ENCODE measurements at regions not wholly inside any gene's neighbourhood (a gene's known extent, or its start where the extent isn't known, plus 50 kb on each side); places are given as distances from the start of the nearest gene placed in this dataset.
"Not testable (repeated sequence)": the region's sequence is repeated elsewhere in the genome, so short reads cannot be mapped to it uniquely, and the experiment has no call there.

DNA sequence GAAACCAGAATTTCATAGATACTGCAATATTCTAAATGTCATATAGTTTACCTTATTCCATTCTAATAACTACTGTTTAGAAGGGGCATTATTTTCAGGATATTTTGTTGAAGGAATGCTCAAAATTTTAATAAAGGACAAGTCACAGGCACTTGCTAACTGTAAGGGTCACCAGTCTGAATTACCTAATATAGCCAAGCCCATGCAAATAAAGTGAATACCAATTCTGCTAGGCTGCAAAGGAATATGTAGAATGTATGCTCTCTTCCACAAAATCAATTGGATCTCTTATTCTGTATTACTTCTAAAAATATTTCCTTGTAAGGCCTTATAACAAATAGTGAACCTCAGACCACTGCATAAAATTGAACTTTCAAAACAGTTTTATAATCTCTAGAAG, 52.3 kb upstream of the FAT4 start:
- no peak for DNase-seq
- no peak for ATAC-seq
- intact Hi-C loops (cut with DNase I) = no loop called here

DNA sequence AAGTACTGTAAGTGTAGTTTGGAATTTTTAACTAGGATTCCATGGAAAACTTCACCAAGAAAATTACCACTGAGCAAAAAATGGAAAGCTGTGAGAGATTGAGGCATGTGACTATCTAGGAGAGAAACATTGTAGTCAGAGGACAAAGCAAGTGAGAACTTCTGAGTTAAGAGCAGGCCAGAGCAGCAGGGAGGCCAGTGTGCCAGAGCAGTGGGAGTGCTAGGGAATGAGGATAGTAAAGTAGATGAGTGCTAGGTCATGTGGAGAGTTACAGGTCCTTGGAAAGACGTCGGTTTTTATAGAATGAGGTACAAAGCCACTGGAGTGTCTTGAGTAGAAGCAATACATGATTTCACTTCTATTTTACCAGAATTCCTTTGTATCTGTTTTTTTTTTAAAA, 52.7 kb upstream of the FAT4 start:
- no peak for ATAC-seq
- intact Hi-C loops (cut with DNase I) = no loop called here
- DNase-seq = no peak

DNA sequence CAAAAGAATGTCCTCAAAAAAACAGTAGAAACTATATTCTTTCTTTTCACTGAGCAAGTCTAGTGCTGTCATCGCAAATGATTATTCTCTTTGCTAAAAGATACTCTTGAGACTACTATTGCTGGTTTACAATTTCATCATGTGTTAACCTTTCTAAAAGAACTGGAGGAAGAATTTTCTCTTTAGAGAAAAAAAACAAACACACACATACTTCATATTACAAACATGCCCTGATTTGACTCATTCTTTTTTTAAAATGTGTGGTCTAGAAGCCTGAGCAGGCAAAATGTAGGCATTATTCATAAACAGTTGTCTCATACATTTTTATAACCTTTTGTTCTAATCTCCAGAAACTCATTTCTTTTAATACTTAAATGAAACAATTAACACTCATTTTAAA, 60.6 kb upstream of the FAT4 start:
- DNase-seq (no peak), ATAC-seq (no peak)
- intact Hi-C loops (cut with DNase I) = no loop called here

GRCh38 chr4:125244848-125245450, 69.8 kb upstream of the FAT4 start:
- DNase-seq = no peak
- intact Hi-C loops (cut with DNase I) = loop anchor here (2.0 to 5.0 kb wide), 2 partner anchors 910 to 913 kb away; no protein-coding TSS in a partner anchor
- ATAC-seq = no peak

- DNase-seq = no peak
Measured at GRCh38 chr4:125243789-125244397, 70.9 kb upstream of the FAT4 start.

GRCh38 chr4:125235971-125236370, 78.8 kb upstream of the FAT4 start:
- DNase-seq = no peak
- no peak for ATAC-seq
- intact Hi-C loops (cut with DNase I) = no loop called here

More at GRCh38 chr4:125243789-125244397, 70.9 kb upstream of the FAT4 start:
- intact Hi-C loops (cut with DNase I) = loop anchor here (2.0 to 5.0 kb wide), 2 partner anchors 909 to 912 kb away; no protein-coding TSS in a partner anchor
- ATAC-seq = no peak

DNA sequence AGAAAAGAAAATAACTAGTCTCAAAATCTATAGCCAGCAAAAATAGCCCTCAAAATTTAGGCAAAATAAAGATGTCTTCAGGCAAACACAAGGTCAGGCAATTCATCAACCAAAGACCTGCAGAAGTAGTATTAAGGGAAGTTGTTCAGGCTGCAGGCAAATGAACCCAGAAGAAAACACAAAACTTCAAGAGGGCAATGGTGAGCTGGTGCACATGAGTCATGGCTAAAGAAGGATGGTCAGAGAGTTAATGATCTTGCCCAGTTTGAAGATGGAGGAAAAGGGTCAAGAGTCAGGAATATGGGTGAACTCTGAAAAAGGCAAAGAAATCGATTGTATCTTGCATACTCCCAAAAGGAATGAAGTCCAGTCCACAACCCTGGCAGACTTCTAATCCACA, 83.1 kb upstream of the FAT4 start:
- ATAC-seq = no peak
- DNase-seq = no peak
- intact Hi-C loops (cut with DNase I) = no loop called here

GRCh38 chr4:125229596-125230058, 85.1 kb upstream of the FAT4 start:
- intact Hi-C loops (cut with DNase I) = no loop called here
- DNase-seq (no peak), ATAC-seq (no peak)

GRCh38 chr4:125225806-125226205, 88.9 kb upstream of the FAT4 start:
- intact Hi-C loops (cut with DNase I) = no loop called here
- ATAC-seq (no peak), DNase-seq (no peak)

DNA sequence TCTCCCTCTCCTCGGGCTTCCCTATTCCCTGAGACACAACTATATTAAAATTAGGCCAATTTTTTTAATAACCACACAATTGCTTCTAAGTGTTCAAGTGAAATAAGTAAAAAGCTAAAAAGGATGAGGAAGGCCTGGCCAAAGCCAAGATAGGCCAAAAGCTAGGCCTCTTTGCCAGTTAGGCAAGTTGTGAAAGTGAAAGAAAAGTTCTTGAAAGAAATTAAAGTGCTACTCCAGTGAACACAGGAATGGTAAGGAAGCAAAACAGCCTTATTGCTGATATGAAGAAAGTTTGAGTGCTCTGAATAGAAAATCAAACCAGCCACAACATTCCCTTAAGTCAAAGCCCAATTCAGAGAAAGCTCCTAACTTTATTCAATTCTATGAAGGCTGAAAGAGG, 114.2 kb upstream of the FAT4 start:
- no peak for DNase-seq
- intact Hi-C loops (cut with DNase I) = no loop called here
- ATAC-seq = no peak

- DNase-seq (no peak), ATAC-seq (no peak)
- intact Hi-C loops (cut with DNase I) = no loop called here
Measured at GRCh38 chr4:125198916-125199315, 115.8 kb upstream of the FAT4 start.

- ATAC-seq; intact Hi-C loops (cut with DNase I); DNase-seq: not testable (repeated sequence)
Measured at GRCh38 chr4:125191874-125192459, 122.8 kb upstream of the FAT4 start.

DNA sequence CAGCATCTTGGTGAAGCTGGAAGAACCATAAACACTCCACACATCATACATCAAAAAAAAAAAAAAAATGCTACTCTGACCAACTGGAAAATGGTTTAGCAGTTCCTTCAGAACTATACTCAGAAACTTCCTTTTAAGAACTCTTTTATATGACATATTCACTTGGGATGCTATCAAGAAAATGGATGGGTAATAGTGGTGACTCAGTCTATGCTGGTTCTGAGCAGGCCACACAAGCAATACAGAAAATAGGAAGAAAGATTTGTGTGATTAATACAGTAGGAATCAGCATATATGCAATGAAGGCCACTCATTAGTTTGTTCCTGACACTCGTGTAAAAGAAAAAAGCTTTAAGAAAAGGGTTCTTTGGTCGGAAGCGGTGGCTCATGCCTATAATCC, 123.5 kb upstream of the FAT4 start:
- ATAC-seq = no peak
- intact Hi-C loops (cut with DNase I) = no loop called here
- DNase-seq = no peak

DNA sequence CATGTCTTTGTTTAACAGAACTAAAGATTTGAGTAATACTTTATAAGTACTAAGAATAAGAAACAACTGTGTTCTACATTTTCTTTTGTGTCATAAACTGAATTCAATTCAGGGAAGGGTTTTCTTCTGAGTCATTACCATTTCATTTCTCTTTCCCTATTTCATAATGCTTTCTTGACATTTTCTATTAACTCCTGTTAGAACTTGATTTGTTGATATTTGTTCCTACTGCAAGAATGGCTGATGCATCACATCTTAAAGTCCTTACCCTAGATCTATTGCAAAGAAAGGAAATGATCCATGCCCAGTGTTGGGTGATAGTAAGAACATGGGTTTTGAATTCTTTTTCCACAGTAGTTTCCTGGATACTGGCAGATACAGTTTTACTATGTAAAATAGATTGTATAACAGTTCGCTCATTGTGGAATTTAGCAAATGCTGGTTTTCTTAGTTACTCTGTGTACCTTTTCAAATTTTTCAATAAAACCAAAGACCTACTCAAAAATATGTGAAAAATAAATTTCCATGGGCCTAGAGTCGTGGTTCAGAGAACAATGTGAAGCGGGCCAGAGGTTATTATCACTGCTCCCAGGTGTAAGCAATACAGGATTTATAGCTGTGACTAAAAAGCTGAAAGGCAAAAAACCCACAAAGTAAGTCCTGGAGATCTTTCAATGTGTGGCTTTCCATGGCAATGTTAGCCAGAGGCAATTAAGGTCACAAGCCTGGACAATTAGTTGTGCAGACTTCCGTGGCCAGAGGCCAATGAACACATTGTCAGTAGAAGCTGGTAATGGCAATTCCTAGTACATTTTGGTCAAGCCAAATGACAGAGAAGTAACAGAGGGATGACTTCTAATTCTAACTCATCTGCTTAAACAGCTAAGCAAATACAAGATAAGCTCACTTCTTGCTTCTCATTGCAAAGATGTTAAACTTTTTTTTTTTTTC, 127.3 kb upstream of the FAT4 start:
- intact Hi-C loops (cut with DNase I) = no loop called here
- ATAC-seq (no peak), DNase-seq (peak; percentile 41)

- DNase-seq (no peak), ATAC-seq (no peak)
- intact Hi-C loops (cut with DNase I) = no loop called here
Measured at GRCh38 chr4:125184116-125184515, 130.6 kb upstream of the FAT4 start.

GRCh38 chr4:125181804-125182203, 133.0 kb upstream of the FAT4 start:
- ATAC-seq = no peak
- intact Hi-C loops (cut with DNase I) = no loop called here

DNA sequence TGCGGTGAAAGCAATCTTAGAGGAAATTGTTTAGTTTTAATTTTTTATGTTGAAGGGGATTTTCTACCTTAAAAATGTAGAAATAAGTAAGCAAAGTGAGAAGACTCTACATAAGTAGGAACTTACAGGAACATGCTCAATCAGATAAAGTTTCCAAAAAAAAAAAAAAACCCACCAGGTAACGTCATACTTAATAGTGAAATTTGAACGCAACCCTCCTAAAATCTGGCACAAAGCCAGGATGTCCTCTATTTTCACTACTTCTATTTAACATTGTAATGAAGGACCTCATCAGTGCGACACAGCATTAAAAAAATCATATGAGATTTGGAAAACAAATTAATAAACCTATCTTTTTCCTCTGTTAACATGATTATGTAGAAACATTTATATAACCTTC, 135.0 kb upstream of the FAT4 start:
- intact Hi-C loops (cut with DNase I) = no loop called here
- DNase-seq = no peak
- ATAC-seq = no peak

More at GRCh38 chr4:125181804-125182203, 133.0 kb upstream of the FAT4 start:
- no peak for DNase-seq

GRCh38 chr4:125169192-125169591, 145.6 kb upstream of the FAT4 start:
- DNase-seq = no peak
- ATAC-seq = no peak
- intact Hi-C loops (cut with DNase I) = no loop called here

- no peak for ATAC-seq
- intact Hi-C loops (cut with DNase I) = no loop called here
- DNase-seq = no peak
Measured at GRCh38 chr4:125168531-125168930, 146.2 kb upstream of the FAT4 start.

DNA sequence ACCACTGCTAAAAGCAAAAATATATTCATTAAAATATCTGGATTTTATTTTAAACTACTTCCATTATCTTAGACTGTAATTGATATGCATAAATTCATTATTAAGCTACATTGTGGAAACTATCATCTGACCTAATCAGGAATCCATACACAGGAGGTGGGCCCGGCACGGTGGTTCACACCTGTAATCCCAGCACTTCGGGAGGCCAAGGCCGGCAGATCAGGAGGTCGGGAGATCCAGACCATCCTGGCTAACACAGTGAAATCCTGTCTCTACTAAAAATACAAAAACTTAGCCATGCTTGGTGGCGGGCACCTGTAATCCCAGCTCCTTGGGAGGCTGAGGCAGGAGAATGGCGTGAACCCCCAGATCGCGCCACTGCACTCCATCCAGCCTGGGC, 148.7 kb upstream of the FAT4 start:
- ATAC-seq; intact Hi-C loops (cut with DNase I); DNase-seq: not testable (repeated sequence)

All from left cardiac atrium (tissue), 4 donors.